Fibroblast of pulmonary artery (primary cell): ENCODE measurements at regions not wholly inside any gene's neighbourhood (a gene's known extent, or its start where the extent isn't known, plus 50 kb on each side); places are given as distances from the start of the nearest gene placed in this dataset.
"Not testable (repeated sequence)": the region's sequence is repeated elsewhere in the genome, so short reads cannot be mapped to it uniquely, and the experiment has no call there.

ENCODE experiments used
- DNase-seq: peaks from one replicate; pipeline ENCODE4 v3.0.0-alpha.2; 2010; ENCODE audit warnings: low read depth
- H3K4me3 ChIP-seq: replicated peaks from 2 replicates; pipeline ENCODE4 v1.5.1; 2011; ENCODE audit warnings: low read depth, mild to moderate bottlenecking, control low read depth, low read length, moderate library complexity
- TF ChIP-seq, protein P1 (sequence below): IDR thresholded peaks from 2 replicates; pipeline ENCODE4 v1.5.1; 2011; ENCODE audit warnings: mild to moderate bottlenecking, control low read depth, low read length, inconsistent platforms; ENCODE audit errors: missing control alignments

DNA sequence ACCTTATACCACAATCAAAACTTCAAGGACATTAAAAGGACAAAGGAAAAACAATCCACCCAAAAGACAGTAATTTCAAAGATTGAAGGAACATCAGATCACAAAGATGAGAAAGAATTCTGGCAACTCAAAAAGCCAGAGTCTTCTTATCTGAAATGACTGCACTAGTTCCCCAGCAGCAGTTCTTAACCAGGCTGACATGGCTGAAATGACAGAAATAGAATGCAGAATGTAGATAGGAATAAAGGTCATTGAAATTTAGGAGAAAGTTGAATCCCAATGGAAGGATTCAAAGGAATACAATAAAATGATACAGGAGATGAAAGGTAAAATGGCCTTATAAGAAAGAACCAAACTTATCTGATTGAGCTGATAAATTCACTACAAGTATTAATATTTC, 231.4 kb downstream of the CD109 start:
- no peak for DNase-seq
- H3K4me3 ChIP-seq = no peak overlapping the region
- TF ChIP-seq, protein P1, sequence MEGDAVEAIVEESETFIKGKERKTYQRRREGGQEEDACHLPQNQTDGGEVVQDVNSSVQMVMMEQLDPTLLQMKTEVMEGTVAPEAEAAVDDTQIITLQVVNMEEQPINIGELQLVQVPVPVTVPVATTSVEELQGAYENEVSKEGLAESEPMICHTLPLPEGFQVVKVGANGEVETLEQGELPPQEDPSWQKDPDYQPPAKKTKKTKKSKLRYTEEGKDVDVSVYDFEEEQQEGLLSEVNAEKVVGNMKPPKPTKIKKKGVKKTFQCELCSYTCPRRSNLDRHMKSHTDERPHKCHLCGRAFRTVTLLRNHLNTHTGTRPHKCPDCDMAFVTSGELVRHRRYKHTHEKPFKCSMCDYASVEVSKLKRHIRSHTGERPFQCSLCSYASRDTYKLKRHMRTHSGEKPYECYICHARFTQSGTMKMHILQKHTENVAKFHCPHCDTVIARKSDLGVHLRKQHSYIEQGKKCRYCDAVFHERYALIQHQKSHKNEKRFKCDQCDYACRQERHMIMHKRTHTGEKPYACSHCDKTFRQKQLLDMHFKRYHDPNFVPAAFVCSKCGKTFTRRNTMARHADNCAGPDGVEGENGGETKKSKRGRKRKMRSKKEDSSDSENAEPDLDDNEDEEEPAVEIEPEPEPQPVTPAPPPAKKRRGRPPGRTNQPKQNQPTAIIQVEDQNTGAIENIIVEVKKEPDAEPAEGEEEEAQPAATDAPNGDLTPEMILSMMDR = no peak

GRCh38 chr6:73925703-73926102, 229.7 kb downstream of the CD109 start:
- not testable (repeated sequence) for H3K4me3 ChIP-seq, DNase-seq

- TF ChIP-seq, protein P1 = no peak
- H3K4me3 ChIP-seq = no peak overlapping the region
- DNase-seq = peak; percentile 59
Measured at GRCh38 chr6:73923905-73924485, 228.0 kb downstream of the CD109 start.

DNA sequence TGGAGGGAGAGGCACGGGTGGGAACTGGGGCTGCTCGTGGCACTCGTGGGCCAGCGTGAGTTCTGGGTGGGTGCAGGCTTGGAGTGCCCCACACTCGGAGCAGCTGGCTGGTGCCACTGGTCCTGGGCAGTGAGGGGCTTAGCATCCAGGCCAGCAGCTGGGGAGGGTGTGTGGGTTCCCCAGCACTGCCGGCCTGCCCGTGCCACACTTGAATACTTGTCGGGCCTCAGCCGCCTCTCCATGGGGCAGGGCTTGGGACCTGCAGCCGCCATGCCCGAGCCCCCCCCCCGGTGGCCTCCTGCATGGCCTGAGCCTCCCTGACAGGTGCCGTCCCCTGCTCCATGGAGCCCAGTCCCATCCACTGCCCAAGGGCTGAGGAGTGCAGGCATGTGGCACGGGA, 207.2 kb downstream of the CD109 start:
- TF ChIP-seq, protein P1 = no peak
- H3K4me3 ChIP-seq = no peak overlapping the region
- no peak for DNase-seq

DNA sequence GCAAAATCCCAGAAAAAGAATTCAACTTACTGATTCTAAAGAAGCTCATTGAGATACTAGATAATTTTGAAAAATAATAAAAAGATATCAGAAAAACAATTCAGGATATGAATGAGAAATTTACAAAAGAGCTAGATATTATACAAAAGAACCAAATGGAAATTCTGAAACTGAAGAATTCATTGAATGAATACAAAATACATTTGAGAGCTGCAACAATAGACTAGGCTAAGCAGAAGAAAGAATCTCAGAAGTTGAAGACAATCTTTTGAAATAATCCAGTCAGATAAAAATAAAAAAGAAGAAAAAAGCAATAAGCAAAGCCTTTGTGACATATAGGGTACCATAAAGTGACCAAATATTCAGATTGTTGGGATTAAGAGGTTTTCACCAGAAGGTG, 206.0 kb downstream of the CD109 start:
- no peak overlapping the region for H3K4me3 ChIP-seq
- DNase-seq = no peak
- TF ChIP-seq, protein P1 = no peak

- no peak for DNase-seq
- TF ChIP-seq, protein P1 = no peak
- no peak overlapping the region for H3K4me3 ChIP-seq
Measured at GRCh38 chr6:73901311-73901710, 205.3 kb downstream of the CD109 start.

GRCh38 chr6:73898599-73898998, 202.6 kb downstream of the CD109 start:
- TF ChIP-seq, protein P1 = peak; percentile 11
- H3K4me3 ChIP-seq = no peak overlapping the region
- DNase-seq = peak; percentile 4
